ENCODE measurements at regions not wholly inside any gene's neighbourhood (a gene's known extent, or its start where the extent isn't known, plus 50 kb on each side); places are given as distances from the start of the nearest gene placed in this dataset.
A peak's percentile ranks its signal among the peaks of the same experiment; 100 is the strongest.
"Not testable (repeated sequence)": the region's sequence is repeated elsewhere in the genome, so short reads cannot be mapped to it uniquely, and the experiment has no call there.

DNA sequence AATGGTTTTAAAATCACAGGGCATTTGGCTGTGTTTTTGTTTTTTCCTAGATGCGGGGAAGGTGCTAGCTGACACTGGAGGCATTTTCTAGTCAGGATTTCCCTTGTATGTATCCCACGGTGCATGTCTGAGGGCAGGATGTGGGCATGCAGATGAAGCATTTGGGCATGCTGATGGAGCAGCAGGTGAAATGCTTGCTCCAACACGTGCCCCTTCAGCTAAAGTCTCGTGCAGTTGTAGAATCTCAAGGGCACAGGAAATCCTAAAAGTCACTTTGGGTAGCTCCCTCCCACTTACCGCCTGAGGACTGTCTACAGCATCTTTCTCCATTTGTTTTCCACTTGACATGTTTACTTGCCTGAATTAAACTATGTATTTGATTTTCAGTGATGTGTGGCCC is 429.4 kb upstream of the B3GAT1 start:
- DNase-seq, result peak in 1 of 3 experiments; percentile 67

DNA sequence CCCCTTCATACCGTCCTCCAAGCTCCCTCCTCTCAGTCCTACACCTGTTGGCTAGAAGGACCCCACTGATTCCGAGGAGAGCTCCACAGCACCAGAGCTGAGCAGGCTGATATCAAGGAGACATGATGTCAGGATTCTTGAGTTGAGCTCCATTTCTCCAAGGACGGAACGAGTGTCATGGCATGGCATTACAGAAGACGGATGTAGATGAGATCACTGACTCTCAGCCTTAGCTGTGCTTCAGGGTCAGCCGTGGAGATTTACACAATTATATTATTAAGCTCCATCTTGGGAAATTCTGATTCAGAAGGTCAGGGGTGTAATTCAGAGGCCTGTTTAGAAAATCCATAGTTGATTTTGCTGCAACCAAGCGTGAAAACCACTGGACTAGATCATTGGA is 428.9 kb upstream of the B3GAT1 start:
- no peak for DNase-seq

DNA sequence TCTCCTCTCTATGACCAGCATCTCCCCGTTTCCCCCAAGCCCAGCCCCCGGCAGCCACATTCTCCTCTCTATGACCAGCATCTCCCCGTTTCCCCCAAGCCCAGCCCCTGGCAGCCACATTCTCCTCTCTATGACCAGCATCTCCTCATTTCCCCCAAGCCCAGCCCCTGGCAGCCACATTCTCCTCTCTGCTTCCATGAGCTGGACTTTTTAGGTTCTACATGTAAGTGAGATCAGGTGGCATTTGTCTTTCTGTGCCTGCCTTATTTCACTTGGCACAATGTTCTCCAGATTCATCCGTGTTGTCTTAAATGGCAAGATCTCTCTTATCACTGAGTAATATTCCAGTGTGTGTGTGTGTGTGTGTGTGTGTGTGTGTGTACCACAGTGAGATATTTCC is 428.1 kb upstream of the B3GAT1 start:
- not testable (repeated sequence) for DNase-seq

DNA sequence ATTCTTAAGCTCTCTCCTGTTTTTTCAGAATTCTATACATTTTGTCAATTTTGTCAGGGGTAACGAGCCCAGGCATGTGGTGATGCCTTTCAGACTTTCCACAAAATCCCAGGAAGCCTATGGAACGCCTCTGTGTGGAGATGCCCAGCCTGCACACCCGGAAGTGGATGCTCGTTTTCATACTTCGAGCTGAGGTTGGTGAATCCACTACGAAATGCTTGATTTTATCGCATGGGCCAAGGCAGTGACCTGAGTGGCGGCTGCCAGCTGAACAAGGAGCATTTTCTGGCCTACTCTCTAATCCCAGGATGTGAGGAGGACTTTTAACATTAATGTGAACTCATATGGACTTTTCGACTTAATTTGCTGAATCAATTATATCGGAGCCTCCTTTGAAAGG is 426.7 kb upstream of the B3GAT1 start:
- DNase-seq, result no peak

DNA sequence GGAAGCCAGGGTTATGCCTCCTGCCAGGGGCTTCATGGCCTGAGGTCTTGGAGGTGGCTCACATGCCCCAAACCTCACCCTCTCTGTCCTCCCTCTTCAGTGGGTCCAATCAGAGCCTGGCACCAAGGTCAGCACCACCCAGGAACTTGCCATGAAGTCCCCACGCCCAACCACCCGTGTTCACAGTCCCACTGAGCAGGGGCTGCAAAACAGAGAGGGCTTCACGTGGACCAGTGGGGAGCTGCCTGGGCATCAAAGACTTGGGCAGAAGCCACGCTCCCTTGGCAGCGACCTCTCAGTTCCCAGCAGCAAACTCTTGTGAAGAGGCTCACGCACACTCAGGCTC is 425.8 kb upstream of the B3GAT1 start:
- DNase-seq, result no peak

DNA sequence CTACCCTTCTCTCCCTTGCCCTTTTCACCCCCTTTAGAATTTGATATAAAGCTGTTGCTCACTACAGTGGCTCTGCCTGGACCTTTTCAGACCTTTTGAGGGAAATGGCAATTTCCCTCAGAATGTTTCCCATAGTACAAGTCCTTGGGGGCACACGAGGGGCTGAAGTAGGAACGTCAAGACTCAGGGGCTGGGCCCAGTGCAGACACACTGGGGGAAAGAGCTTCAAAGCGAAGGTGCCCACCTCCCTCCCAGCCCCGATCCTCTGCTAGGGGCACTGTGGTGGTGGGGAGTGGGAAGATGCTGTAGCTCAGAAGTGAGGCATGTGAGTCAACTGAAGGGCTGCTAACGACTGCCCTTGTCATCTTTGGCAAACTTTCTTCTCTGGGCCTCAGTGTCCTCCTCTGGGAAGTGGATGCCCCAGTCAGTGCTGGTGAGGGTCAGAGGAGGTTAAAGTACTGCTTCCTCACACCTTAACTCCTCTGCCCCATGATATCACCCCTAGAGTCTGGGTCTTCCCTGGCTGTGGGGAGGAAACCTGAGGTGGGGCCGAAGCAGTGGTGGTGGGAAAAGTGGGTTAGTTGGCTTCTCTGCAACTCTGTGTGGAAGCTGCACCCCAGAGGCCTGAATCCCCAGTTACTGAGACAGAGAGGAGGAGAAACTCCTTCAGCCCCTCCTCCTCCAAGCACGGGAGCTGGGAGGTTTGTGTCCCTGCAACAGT is 425.3 kb upstream of the B3GAT1 start:
- DNase-seq, result no peak

DNA sequence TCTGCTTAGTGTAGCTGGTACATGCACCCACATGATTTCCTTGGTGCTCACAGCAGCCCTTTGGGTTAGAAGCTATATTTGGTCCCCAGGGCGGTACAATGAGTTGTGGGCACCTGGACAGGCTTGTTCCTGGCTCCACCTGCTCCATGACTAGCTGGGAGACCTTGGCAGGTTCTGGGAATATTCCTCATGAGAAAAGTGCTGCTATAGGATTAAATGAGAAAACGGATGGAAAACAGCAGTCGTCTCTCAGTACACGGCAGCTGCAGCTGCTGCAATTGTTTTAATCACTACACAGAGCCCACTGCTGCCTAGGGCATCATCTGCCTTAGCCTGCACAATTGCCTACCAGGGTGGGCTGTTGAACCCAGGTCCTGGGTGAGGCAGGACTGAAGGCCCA is 424.5 kb upstream of the B3GAT1 start:
- DNase-seq, result no peak

DNA sequence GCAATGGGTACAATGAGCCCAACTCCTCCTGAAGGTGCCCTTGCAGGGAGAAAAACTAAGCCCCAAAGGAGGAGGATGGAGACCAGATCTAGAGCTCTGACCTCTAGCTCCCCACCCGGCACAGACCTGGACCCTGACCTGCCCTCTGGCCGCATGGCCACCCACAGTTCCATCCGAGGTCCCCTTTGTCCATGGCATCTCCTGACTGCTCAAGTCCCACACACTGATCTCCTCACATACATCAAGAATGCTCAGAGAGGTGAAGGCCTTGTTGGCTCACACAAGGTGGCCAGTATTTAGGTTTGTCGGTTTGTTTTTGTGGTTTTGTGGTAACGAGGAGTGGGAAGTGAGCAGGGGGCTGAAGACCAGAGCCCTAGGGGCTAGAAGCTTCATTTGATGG is 423.5 kb upstream of the B3GAT1 start:
- DNase-seq, result no peak

DNA sequence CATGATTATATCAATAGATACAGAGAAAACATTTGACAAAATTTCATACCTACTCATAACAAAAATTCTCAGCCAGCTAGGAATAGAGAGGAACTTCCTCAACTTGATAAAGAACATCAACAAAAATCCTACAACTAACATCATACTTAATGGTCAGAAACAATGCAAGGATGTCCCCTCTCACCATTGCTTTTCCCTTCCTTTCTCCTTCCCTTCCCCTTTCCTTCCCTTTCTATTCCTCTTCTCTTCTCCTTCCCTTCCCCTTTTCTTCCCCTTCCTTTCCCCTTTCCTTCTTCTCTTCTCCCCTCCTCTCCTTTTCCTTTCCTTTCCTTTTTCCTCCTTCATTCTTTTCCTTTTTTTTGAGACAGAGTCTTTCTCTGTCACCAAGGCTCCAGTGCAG is 418.3 kb upstream of the B3GAT1 start:
- no peak for DNase-seq

DNA sequence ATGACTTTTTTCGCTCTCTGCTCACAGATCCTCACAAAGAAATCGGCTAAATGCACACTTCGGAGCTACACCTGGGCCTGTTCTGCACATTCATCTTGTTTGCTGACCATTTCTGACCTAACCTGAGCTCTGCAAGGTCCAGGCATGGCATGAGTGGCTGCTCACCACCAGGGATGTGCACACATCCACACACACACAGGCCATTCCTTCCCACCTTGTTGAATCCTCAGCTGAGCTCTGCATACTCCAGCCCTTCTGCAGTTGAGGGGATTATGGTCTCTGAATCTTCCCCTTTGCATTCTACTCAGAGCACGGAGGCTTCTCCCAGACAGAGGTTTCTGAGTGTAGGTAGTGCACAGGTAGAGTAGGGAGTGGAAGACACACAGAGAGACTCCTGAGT is 411.9 kb upstream of the B3GAT1 start:
- DNase-seq, result no peak

DNA sequence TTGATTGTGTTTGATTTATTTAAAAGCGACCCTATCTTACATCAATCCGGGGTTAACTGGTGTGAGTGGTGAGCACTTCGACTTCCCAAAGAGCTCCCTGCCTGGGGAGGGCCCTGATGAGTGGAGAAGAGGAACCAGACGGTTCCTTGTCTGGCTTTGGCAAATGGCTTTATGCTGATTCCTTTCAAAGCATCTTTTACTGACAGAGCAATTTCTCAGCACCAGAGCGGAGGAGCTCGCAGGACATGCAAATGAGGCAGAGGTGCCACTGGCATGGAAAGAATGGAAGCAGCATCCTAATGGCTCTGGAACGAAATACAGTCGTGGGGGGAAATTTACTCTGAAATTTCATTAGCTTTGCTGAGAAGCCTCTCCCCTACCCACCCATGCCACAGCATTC is 410.9 kb upstream of the B3GAT1 start:
- no peak for DNase-seq

DNA sequence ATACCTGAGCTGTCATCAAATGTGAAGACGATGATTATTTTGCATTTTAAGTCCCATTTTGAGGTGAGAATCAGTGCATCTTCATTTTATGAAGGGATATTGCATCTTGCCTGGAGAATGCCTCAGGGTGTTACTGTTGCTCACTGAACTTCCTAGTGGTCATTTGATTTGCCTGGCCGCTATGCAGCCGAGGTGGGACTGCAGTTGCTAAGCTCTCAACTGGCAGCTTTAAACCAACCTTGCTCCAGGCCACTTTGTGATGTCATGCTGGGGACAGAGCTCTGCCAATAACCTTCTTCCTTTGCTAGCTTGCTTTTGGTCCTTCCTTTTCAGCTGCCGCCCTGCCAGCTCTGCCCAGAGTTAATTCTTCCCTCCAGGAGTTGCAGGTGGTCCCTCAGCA is 409.4 kb upstream of the B3GAT1 start:
- DNase-seq, result no peak

DNA sequence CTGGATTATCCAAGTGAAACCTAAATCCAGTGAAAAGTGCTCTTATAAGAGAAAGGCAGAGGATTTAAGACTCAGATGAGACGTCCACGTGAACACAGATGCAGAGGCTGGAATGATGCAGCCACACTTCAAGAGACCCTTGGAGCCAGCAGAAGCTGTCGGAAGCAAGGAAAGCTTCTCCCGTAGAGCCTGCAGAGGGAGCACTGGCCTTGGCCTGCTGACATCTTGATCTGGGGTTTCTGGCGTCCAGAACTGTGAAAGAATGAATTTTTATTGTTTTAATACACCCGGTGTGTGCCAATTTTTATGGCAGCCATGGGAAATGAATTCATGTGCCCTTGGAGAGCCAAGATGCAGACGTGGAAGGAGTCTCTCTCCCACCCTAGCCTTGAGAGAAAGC is 407.0 kb upstream of the B3GAT1 start:
- DNase-seq, result peak in 1 of 3 experiments; percentile 10

DNA sequence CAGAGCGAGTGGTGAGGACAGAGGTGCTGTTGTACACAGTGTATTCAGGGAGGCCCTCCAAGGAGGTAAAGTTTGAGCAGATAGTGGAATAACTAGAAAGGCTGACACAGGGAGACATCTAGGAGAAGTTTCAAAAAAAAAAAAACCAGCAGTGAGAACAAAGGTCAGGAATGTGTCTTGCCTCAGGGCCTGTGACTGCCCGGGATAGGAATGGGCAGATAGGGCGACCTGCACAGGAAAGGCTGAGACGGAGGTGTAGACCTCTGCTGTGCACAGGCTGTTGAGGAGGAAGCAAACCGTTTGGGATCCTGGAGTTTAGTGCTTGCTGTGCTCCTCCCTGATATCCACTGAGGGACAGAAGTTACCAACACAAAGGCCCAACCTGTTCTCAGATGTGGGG is 406.5 kb upstream of the B3GAT1 start:
- no peak for DNase-seq

DNA sequence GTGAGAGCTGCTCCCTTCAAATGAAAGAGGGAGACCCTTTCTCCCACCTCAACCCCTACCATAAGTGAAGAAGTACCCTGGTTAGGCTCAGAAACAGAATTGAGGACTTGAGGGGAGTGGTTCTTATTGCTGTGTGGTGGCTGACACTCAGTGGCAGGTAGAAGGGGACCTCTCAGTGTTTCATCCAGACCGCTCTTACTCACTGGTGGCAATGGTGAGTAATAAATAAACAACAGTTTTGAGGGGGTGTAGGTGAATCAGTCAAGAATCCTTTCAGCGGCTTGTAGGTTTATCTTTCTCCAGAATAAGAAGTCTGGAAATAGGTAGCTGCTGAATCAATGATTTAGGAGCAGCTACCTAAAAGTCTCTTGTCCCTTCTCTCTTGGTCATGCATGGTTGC is 403.4 kb upstream of the B3GAT1 start:
- DNase-seq, result no peak

DNA sequence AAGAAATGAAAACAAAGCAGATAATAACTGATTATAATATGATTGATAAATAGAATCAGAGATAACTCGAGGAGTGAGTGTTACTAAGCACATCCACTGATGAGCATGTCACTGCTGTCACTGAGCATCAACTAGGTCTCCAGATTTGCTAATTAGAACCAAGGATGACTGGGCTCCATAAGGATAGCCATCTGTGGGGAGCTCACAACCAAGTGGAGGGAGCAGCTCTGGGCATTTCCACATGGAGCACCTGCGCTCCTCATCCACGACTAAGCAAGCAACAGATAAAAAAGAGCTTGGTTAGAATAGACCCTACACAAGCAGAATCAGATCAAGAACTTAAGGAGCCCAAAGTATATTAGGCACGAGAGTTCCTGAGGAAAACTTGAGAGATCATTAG is 396.0 kb upstream of the B3GAT1 start:
- DNase-seq, result no peak

DNA sequence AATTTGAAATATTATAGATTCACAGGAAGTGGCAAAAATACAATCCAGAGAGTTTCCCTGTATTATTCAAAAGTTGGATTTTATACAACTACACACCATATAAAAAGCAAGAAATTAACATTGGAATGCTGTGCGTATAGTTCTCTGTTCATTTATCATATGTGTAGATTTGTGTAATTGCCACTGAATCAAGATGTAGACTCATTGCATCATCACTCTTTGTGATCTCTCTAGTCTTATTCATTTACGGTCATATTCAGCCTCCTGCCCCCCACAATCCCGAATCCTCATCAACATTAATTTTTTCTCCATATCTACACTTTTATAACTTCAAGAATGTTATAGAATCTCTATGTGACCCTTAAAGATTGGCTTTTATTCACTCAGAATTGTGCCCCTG is 390.6 kb upstream of the B3GAT1 start:
- no peak for DNase-seq

DNA sequence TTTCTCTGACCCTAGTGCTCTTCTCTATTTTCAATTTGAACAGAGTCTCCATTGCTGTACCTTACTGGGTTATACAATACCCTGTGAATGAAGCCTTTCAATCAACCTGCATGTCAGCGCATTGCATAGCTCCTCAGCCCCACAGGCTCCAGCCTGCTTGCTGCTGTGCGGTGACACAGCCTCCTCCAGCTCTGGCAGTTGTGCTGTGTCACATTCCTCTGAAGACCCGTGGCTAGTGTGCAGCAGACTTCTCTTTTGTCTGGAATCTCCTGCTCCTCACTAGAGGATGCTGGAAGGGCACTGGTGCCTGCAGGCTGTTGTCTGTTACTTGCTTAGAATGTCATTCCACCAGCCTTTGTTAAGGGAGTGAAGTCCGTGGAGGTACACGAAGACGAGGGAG is 390.1 kb upstream of the B3GAT1 start:
- DNase-seq, result no peak

DNA sequence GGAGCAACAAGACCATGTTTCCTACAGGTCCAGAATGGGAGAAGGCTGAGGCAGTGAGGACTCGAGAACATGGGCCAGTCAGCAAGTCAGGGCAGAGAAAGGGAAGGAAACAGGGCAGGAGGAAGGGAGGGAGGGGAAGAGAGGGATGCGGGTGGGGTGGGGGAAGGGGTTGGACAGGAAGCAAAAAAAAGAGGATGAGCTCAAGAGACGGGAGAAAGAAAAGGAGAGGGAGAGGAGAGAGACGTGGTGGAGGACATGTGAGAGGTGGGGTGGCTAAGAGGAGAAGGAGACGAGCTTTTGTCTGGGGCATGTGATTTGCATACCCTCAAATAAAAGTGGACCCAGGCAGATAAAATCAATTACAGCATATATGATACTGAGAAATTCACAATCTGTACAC is 389.5 kb upstream of the B3GAT1 start:
- DNase-seq, result no peak

DNA sequence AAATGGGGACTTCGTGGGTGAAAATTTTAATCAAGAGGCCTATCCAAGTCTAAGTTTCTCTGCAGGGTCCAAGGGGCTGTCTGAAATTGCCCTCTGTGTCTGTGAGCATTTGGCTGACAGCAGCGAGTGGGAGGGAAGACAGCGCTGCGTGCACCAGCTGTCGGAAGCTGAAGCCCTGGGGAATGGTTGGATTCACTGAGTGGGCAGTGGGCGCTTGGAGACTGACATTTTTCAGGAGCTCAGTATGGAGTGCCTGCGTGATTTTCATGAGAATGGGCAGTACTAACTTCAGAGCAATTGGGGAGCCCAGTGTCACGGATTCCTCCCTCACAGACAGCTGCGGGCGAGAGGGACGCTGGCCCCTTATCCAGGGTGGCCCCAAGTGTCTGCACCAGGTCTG is 388.8 kb upstream of the B3GAT1 start:
- DNase-seq, result no peak

DNA sequence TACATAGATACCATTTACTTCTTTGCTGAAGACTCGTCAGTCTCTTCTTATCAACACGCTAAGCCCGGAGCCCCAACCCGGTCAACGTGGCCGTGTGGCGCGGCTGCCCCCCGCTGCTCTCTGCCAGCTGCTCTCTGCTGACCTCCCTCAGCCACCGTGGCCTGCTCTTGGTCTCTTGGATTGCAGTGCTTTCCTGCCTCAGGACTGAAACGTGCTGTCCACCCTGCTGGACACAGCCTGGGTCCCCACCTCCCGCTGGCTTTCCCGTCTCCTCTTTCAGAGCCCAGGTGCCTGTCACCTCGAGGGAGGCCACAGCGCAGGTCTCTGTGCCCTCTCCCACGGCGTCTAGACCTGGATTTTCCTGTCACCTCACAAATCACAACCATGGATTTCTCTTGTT is 388.1 kb upstream of the B3GAT1 start:
- no peak for DNase-seq

DNA sequence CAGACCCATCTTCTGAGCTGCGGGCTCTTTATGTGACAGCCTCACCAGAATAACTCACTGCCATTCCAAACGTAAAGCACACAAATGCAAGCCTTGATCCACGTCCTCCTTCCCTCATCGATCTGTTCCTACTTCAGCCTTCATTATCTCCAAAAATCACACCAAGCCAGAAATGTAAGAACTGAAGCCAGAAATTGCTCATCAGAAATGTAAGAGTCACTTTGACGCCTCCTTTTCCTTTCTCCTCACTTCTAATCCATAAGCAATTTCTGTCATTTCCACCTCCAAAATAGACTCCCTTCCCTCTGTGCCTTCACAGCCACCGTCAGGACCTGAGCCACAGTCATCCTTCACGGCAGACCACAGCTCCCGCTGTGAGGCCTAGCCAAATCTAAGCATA is 387.3 kb upstream of the B3GAT1 start:
- no peak for DNase-seq

DNA sequence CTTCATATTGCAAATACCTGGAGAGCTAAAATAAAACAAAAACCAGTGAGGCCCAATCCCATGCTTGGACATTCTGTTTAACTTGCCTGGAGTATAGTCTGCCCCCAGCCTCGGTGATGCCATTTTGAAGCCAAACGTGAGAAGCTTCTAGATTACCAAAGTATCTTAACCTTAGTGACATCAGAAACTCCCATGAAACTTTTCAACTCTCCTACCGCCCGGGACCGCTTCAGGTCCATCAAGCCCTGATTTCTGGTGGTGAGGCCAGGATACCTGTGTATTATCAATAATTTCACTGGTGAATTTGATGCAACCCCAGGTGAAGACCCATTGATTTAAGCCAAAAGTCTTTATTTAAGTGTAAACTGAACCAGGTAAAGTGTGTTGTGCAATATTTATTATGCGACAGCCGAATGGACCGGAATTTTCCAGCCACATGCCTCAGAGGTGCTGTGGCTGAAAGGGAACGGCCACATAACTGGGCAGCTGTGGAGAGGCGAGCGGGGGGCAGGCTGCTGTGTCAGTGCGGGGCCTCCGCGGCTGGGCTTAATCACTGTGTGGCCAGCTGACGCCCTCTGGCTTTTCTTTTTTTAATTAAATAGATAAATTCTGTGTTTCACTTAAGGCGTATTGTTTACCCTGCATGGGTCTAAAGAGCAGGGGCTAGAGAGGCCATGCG is 385.5 kb upstream of the B3GAT1 start:
- no peak for DNase-seq

DNA sequence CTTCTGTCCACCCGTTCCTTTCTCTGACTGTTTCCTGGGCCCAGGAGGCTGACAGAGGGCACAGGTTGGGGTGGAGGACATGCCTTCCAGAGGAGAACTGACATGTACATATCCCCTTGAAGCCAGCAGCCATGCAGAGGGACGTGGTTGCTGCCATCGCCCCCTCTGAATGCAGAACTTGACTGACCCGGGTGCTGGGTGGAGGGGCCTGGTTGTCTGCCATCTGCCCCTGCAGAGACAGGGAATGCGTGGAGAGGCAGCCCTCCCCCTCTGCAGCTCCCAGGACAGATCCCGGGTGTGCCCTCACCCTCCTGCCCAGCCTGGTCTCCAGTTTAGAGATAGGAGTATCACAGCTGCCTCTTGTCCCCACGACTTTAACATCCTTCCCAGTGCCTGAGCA is 383.0 kb upstream of the B3GAT1 start:
- no peak for DNase-seq

DNA sequence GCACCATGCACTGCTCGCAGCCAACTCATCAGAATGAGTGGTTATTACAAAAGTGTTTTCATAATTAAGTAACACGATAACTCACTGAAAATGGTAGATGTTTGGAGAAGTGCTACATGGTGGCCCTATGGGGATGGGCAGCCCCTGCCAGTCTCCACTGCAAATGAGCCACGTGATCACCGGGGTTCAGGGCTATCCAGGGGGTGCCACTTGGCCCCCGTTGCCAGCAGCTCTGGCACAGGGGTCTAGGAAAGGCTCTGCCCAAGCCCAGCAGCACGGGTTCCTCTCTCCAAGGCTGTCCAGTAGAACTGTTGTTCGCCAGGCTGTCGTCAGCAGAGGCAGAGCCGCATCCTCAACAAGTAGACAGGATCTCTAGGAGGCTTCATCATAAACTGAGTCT is 382.1 kb upstream of the B3GAT1 start:
- no peak for DNase-seq

Data from NCI-H1417 (cell line).